ENCODE measurements at regions not wholly inside any gene's neighbourhood (a gene's known extent, or its start where the extent isn't known, plus 50 kb on each side); places are given as distances from the start of the nearest gene placed in this dataset.
A peak's percentile ranks its signal among the peaks of the same experiment; 100 is the strongest.
"Not testable (repeated sequence)": the region's sequence is repeated elsewhere in the genome, so short reads cannot be mapped to it uniquely, and the experiment has no call there.

DNA sequence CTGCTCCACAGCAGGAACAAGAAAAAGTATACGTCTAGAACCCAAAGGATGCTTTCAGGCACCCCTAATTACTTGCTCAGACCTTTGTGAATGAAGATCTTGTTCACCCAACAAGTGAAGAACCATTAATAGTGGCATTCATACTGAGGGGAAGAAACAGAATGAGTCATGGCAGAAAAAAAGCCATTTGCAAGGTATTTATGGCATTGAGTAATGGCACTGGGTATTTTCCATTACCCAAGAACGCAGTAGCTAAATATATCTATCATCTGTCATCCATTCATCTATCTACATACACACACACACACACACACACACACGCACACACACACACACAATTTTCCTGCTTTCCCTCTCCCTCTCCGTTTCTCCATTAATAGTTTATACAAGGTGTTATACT, 56.4 kb upstream of the XIRP2 start:
- DNase-seq (ENCODE audit: low read depth): peak; percentile 3

DNA sequence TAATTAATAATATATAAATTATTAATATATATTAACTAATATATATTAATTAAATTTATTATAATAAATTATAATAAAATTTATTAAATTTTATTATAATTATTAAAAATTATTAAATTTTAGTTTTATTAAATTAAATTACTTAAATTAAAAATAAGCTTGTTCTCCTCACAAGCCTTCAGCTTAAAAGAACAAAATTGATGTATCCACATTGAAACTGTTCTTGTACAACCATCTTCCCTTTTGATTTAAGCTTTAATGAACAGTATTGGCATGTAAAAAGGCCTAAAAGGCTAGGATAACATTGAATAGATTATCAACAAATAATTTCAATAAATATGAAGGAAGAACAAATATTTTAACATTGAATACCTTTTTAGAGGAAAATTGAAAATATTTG, 62.4 kb upstream of the XIRP2 start:
- DNase-seq (ENCODE audit: low read depth): no peak

DNA sequence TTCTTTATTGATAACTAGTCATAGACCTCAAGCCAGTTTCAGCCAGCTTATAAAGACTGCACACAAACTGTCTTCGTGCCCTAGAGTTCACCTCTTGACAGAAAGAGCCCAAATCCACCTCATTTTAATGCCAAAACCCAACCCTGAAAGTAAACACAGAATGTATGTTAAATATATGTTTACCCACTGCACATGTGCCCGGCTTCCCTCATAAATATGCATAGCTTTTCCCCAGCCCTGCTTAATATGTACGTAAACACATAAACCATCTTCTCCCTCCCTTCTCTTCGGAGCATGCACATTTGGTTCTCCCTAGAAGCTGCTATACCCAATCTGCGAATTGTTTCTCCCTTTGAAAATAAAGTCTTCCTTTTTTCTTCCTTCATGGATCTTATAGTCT, 73.9 kb upstream of the XIRP2 start:
- DNase-seq (ENCODE audit: low read depth): no peak

DNA sequence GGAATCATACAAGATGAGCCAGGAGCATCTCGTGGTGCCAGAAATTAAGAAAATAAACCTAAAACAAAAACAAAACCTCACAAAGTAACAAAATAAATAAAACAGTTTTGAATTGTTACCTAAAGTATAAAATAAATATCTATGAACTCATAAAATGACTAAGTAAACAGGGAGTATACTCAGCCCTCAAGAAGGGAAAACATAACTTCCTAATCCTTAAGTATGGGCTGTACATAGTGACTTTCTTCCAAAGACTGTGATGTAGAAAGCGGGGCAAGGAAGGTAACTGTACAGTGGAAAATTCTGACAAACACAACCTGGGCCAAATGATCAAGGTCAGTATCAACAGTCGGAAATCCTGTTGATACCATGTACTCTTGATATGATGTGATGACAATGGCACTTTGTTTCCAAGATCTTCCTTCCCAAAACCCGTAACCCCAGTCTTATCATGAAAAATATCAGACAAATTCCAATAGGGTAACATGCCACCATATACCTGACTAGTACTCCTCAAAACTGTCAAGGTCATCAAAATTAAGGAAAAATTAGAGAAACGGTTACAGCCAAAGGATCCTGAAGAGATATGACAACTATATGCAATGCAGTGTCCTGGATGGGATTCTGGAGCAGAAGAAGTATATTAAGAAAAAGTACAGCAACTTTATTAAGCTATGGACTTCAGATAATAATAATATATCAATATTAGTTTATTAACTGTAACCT, 76.0 kb upstream of the XIRP2 start:
- no peak for DNase-seq (ENCODE audit: low read depth)

DNA sequence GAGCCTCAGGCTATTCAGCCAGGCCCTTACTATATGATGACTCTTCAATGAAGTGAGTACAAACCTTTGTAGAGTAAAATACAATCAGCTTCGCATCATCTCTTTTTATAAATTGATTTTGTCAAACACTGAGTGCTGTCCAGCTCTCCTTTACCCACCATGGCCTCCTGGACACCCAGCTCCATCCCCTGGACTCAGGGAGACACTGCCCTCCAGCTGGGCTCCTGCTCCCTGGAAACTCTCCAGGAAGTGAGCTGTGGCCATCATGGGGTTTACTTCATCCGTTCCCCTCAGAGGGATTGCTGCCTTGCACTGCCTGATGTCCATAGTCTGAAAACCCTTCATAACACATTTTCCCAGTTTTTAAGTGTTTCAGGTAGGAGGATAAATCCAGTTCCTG, 82.5 kb upstream of the XIRP2 start:
- no peak for DNase-seq (ENCODE audit: low read depth)

DNA sequence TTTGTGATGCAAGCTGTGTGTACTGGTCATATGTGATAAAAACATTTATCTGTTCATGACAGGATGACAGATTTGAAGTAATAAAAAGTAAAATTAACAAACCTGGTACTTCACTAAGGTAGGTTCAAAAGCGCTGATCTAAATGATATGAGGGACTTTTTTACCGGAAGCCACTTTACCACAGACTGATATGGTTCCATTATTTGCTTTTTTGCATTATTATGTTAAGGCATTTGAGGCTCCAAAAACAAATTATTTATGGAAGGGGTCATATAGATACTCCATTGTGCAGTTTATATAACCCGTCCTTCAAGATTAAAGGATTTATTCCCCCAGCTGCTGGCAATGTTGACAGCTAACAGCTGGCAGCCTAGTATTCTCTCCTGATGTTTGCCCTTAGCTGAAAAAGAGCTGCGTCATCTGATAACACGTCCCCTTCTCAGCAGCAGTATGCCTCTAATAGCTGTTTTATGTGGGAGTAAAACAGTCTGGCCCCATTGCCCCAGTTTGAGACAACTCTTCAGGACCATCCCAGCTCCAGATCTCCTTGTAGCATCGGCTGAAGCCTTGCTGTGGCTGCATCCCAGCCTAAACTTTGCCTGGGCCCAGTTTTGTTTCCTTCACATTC, 84.8 kb upstream of the XIRP2 start:
- no peak for DNase-seq (ENCODE audit: low read depth)

DNA sequence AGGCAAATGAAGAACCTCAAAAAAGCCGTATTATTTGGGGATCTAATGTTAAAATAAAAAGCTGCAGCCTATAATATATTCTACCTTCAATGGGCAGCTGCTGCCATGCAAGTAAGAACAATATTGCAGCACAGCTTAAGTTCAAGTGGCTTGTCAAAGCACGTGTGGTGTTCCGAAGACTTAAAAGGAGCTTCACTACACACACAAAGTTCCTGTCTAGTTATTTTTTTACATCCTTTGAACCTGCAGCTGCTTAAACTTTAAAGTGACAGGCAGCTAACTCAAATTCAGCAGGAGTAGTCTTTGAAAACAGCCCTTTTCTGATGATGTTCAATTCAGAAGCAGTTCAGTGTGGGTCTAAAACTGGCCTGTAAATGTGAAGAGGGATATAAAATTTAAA, 85.8 kb upstream of the XIRP2 start:
- no peak for DNase-seq (ENCODE audit: low read depth)

DNA sequence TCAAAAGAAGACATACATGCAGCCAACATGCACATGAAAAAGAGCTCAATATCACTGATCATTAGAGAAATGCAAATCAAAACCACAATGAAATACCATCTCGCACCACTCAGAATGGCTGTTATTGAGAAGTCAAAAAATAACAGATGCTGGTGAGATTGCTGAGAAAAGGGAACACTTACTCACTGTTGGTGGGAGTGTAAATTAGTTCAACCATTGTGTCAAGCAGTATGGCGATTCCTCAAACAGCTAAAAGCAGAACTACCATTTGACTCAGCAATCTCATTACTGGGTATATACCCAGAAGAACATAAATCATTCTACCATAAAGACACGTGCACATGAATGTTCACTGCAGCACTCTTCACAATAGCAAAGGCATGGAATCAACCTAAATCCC, 95.5 kb upstream of the XIRP2 start:
- DNase-seq (ENCODE audit: low read depth): no peak

DNA sequence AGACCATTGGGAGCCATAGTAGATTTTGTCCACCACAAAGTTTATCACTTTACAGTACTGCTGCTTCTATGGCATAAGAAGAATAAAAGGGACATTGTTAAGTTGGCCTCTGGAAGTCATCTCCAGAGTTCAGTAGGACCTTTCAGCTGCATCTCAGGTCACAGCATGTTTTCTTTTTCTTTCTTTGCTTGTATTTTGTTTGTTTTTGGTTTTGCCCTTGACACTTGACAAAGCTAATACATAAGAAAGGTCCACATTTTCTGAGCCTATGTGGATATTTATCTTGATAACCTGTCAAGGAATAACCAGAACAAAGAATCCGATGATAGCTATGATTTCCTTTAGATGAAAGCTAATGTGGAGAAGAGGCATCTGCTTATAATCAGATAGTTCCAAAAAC, 101.6 kb upstream of the XIRP2 start:
- no peak for DNase-seq (ENCODE audit: low read depth)

DNA sequence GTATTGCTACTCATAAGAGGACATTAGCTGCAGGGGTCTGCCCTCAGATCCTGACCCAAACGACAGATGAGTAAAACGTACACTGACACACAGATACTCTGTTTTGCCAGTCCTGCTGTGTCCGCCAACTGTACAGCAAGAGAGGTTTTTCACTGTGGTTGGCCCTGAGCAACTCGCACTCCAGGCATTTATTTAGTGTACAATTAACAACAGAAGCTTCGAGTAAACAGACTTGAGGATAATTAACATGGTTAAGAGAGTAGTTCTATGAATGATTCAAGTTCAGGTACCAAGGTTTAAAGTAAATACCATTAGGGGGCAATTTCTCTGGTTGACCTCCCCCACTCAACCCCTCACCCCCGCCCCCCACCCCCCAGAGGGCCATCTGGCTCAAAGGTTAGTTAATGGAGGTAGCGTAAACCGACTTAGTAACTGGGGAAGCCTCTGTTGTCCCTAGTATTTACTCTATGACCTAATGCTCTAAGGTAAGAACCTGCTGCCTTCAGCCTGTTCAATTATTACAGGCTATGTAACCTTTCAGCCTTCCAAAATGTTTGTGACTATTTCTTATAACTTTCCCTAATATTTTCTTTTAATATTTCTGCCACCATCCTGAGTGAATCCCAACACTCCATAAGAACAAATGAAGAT, 103.9 kb upstream of the XIRP2 start:
- no peak for DNase-seq (ENCODE audit: low read depth)

DNA sequence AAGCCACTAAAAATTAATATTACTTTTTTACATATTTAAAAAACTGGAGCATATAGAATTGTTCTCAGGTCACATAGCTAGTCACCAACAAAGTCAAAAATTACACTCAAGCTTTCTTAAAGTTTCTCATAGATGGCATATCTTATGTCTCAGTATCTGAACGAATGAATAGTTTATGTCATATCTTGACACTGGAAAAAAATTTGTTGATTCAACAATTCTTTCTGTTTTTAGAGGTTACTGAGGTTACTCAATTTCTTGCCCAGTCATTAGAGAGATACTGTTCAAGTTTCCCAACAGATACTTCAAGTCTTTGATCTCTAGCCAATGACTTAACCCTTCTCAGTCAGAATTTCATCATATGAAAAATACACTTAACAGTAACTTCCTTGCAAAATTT, 113.1 kb upstream of the XIRP2 start:
- no peak for DNase-seq (ENCODE audit: low read depth)

DNA sequence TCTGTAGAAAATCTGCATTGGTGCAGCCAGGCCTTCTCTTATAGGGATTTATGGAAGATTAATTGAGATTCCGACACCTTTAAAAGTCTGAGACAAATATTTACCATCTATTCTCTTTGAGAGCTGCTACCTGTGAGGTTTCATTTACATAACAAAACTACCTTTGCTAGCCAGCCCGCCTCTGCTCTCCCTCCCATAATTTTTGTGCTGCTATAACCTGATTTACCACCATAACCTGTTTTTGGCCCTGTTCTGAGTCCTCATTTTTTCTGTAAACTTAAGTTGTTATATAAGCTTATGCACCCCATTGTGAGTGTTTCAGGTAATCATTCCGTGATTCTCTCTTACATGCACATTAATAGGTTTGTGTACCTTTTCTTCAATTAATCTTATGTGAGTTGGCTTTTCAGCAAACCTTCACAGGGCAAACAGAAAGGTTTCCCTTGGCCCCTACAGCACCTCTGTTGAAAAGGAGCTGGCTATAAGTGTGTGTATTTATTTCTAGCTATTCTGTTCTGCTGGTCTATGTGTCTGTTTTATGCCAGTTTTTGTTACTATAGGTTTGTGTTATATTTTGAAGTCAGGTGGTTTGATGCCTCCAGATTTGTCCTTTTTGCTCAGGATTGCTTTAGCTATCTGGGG, 114.9 kb upstream of the XIRP2 start:
- DNase-seq (ENCODE audit: low read depth): no peak

DNA sequence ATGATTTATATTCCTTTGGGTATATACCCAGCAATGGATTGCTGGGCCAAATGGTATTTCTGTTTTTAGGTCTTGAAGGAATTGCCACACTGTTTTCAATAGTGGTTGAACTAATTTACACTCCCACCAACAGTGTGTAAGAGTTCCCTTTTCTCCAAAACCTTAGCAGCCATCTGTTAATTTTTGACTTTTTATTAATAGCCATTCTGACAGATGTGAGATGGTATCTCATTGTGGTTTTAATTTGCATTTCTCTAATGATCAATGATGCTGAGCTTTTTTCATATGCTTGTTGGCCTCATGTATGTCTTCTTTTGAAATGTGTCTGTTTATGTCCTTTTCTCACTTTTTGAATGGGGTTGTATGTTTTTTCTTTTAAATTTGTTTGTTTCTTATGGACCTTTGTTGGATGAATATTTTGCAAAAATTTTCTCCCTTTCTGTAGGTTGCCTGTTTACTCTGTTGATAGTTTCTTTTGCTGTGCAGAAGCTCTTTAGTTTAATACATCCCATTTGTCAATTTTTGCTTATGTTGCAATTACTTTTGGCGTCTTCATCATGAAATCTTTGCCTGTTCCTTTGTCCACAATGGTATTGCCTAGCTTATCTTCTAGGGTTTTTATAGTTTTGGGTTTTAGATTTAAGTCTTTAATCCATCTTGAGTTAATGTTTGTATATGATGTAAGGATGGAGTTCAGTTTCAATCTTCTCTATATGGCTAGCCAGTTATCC, 119.7 kb upstream of the XIRP2 start:
- DNase-seq (ENCODE audit: low read depth): no peak

DNA sequence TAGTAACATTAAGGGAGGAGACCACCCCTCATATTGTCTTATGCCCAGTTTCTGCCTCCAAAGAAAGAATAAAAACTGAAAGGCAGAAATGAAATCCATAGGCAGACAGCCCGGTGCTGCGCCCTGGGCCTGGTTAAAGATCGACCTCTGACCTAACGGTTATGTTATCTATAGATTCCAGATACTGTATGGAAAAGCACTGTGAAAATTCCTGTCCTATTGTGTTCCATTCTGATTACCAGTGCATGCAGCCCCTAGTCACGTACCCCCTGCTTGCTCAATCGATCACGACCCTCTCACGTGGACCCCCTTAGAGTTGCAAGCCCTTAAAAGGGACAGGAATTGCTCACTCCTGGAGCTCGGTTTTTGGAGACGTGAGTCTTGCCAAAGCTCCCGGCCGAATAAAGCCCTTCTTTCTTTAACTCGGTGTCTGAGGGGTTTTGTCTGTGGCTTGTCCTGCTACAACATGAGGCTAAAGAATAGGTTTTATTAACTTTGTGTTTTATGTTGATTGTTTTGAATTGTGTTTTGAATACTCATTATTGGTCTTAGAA, 121.4 kb upstream of the XIRP2 start:
- DNase-seq (ENCODE audit: low read depth): not testable (repeated sequence)

DNA sequence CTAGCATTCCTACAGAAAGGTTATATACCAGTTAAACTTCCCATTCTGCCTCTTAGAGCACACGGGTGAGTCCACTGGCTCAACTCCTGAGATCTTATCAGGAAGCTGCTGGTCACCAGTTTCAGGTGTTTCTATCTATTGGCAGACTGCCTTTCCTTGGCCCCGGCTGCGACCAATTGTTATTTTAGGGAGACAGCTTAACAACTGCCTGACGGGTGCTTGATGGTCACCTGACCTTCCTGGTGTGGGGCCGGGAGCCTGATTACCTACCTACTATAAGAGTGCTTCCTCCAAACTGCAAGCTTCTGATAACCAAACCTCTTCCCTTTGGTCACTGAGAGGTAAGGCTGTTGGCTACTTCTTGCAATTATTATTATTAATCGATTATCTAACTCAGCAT, 122.1 kb upstream of the XIRP2 start:
- no peak for DNase-seq (ENCODE audit: low read depth)

DNA sequence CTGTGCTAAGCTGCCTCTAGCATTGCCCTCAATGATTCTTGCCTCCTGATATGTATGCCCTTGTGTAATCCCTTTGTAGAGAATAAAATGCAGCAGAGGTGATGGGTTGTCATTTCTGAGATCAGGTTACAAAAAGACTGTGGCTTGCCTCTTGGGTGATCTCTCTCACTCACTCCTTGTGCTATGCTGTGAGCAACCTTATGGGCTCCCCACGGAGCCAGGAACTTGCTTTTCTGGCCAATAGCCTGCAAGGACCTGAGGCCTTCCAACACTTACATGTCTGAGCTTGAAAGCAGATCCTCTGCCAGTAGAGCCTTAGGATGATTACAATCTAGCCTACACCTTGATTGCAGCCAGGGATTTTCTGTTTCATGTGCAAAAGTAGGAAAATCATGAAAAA, 123.1 kb upstream of the XIRP2 start:
- no peak for DNase-seq (ENCODE audit: low read depth)

DNA sequence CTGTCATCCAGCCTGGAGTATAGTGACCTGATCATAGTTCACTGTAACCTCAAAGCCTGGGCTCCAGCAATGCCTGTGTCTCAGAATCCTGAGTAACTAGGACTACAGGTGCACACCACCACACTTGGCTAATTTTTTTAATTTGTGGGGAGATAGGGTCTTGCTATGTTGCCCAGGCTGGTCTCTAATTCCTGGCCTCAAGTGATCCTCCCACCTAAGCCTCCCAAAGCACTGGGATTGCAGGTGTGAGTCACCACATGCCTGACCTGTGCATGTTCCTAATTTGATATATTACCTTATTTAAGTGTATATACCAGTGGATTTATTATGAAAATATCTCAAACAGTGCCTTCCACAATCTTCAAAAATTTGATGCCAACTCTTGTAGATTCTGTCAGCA, 123.6 kb upstream of the XIRP2 start:
- DNase-seq (ENCODE audit: low read depth): no peak

DNA sequence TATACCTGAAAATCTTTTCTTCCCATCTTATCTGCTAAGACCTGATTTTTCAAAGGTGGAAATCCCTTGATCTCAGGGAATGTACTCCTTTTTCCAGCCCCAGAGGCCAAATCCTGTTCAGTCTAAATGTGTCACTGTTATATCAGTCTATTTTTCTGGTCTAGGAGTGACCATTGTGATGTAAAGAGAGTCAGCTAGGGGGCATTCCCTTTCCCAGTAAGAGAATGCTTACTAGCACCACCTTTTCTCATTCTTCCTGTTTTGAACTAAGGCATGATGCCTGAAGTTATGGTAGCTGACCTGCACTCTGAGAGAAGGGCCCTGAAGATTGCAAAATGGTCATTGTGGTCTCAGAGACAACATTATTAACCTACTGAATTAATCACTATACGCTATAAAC, 124.1 kb upstream of the XIRP2 start:
- peak; percentile 2 for DNase-seq (ENCODE audit: low read depth)

DNA sequence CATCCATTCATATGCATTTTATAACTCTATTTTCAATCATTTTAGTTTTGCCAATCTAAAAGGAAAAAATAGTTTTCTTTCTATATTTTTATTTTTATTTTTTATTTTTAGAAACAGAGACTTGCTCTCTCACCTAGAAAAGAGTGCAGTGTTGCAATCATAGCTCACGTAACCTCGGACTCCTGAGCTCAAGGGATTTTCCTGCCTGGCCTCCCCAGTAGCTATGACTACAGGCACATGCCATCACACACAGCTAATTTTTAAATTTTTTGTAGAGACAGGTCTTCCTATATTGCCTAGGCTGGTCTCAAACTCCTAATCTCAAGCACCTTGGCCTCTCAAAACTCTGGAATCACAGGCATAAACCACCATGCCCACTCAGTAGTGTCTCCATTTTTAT, 125.5 kb upstream of the XIRP2 start:
- no peak for DNase-seq (ENCODE audit: low read depth)

DNA sequence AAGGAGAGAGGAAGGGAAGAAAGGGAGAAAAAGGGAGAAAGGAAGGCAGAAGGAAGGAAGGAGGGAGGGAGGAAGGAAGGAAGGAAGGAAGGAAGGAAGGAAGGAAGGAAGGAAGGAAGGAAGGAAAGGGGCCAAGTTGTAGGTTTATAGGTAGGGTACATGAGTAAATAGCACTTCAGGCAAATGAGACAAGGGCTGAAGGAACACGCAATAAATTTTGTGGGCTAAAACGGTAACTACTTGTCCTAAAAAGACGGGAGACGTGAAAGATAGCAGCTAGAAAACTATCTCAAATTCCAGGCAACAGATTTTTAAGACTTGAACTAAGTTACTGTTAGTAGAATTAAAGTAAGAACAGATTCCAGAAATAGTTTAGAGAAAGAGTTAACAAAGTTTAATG, 129.3 kb upstream of the XIRP2 start:
- no peak for DNase-seq (ENCODE audit: low read depth)

DNA sequence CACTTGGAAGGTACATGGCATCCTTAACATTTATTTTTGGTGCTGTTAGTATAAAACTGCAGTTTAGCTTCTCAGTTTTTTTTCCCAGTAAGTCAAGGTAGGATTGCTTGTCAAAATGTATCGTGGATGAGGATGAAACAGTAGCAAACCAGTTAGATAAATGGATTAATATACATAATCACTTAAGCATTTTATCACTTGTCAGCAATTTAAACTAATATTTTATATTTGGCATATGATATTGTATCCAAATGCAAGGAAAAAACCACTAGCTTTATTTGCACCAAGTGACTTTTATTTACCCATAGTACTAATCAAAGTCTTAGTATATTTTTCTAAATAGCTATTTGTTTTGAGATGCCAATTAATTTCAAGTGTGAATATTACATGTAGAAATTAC, 137.7 kb upstream of the XIRP2 start:
- no peak for DNase-seq (ENCODE audit: low read depth)

DNA sequence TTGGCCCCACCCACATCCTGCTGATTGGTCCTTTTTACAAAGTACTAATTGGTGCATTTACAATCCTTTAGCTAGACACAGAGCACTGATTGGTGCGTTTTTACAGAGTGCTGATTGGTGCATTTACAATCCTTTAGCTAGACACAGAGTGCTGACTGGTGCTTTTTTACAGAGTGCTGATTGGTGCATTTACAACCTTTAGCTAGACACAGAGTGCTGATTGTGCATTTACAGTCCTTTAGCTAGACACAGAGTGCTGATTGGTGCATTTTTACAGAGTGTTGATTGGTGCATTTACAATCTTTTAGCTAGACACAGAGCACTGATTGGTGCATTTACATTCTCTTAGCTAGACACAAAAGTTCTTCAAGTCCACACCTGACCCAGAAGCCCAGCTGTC, 144.2 kb upstream of the XIRP2 start:
- DNase-seq (ENCODE audit: low read depth): not testable (repeated sequence)
